NB4 (cell line): ENCODE measurements at regions not wholly inside any gene's neighbourhood (a gene's known extent, or its start where the extent isn't known, plus 50 kb on each side); places are given as distances from the start of the nearest gene placed in this dataset.

ENCODE experiments used
- CTCF ChIP-seq: IDR thresholded peaks from one replicate; pipeline ENCODE4 v1.5.1; 2012; ENCODE audit warnings: low read depth, low read length
- POLR2A ChIP-seq: IDR thresholded peaks from 2 replicates; pipeline ENCODE4 v1.6.1; 2011; ENCODE audit warnings: mild to moderate bottlenecking; ENCODE audit not compliant: insufficient read length; ENCODE audit errors: extremely low read depth

GRCh38 chr11:82118946-82119345 lies 614.7 kb downstream of the FAM181B start:
- TF ChIP-seq CTCF (no peak), POLR2A (no peak)
